ENCODE measurements at regions not wholly inside any gene's neighbourhood (a gene's known extent, or its start where the extent isn't known, plus 50 kb on each side); places are given as distances from the start of the nearest gene placed in this dataset.
"Not testable (repeated sequence)": the region's sequence is repeated elsewhere in the genome, so short reads cannot be mapped to it uniquely, and the experiment has no call there.

DNA sequence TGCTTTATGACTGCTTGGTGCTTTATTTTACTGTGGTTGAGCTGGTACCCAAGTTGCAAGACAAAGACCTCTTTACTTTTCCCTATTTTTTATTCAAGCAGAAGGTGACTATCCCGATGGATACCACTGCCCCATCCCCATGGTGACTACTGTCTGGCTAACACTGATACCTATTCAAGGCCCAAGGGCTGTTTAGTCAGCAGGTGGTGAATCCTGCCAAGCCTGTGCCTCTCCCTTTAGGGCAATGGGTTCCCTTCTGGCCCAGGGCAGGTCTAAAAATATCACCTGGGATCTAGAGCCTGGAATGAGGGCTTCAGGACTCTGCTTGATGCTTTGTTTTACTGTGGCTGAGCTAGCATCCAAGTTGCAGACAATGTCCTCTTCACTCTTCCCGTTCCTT lies 510.0 kb upstream of the GRAMD2B start:
- no peak for TF ChIP-seq CTCF (IDR thresholded peaks at IDR 0.05; ENCODE audit: unreplicated experiment)
- peaks cover 32% of the 10 kb centered on the region for H3K9me3 Mint-ChIP-seq (ENCODE audit: low read depth)
- H3K27me3 Mint-ChIP-seq: no peaks in the 10 kb centered on the region
- H3K4me3 Mint-ChIP-seq (ENCODE audit: low read depth): no peak overlapping the region
- H3K27ac Mint-ChIP-seq: no peak overlapping the region
- no peaks in the 10 kb centered on the region for H3K4me1 Mint-ChIP-seq (ENCODE audit: low read depth)
- DNase-seq (ENCODE audit: low spot score, unreplicated experiment): no peak
- H3K36me3 Mint-ChIP-seq (ENCODE audit: insufficient read depth): peaks cover 3% of the 10 kb centered on the region

DNA sequence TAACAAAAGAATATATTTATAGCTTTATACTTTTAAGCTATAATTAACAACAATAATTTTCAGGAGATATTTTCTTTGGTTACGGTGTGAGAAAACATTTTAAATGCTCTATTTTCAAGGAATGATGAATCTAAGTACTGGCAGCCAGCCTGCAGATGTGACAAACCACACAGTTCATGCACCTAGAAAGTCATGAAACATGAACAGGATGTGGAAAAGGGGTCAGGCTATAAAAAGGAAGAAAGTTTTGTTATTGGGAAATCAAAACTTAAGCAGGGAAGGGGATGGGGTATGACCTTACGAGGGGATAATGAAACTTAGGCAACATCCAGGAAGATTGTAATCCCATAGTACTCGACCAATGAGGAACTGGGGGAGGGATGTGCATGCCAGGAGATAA lies 508.7 kb upstream of the GRAMD2B start:
- H3K9me3 Mint-ChIP-seq (ENCODE audit: low read depth): peaks cover 25% of the 10 kb centered on the region
- no peaks in the 10 kb centered on the region for H3K27me3 Mint-ChIP-seq
- DNase-seq (ENCODE audit: low spot score, unreplicated experiment): no peak
- no peak overlapping the region for H3K4me3 Mint-ChIP-seq (ENCODE audit: low read depth)
- H3K36me3 Mint-ChIP-seq (ENCODE audit: insufficient read depth): peaks cover 3% of the 10 kb centered on the region
- no peak for TF ChIP-seq CTCF (IDR thresholded peaks at IDR 0.05; ENCODE audit: unreplicated experiment)
- H3K4me1 Mint-ChIP-seq (ENCODE audit: low read depth): no peaks in the 10 kb centered on the region
- no peak overlapping the region for H3K27ac Mint-ChIP-seq

GRCh38 chr5:125923958-125924357 lies 499.3 kb upstream of the GRAMD2B start:
- DNase-seq (ENCODE audit: low spot score, unreplicated experiment); H3K27ac Mint-ChIP-seq; H3K36me3 Mint-ChIP-seq (ENCODE audit: insufficient read depth); H3K27me3 Mint-ChIP-seq; H3K4me3 Mint-ChIP-seq (ENCODE audit: low read depth); H3K4me1 Mint-ChIP-seq (ENCODE audit: low read depth): not testable (repeated sequence)
- peaks cover 13% of the 10 kb centered on the region for H3K9me3 Mint-ChIP-seq (ENCODE audit: low read depth)

DNA sequence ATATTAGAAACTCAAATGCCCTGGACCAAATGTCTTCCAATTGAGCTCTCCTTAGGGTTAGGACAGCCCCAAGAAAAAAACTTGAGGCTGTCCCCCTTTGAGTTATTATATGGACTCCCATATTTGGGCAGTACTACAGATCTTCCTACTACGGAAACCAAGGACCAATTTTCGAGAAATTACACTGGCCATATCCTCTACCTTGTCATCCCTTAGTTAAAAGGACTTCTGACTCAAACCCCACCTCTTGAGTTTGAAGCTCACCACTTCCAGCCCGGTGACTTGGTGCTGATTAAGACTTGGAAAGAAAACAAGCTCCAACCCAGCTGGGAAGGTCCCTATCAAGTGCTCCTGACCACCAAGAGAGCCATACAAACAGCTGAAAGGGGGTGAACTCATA lies 497.0 kb upstream of the GRAMD2B start:
- no peak overlapping the region for H3K4me3 Mint-ChIP-seq (ENCODE audit: low read depth)
- H3K9me3 Mint-ChIP-seq (ENCODE audit: low read depth): peaks cover 15% of the 10 kb centered on the region
- no peak for DNase-seq (ENCODE audit: low spot score, unreplicated experiment)
- H3K36me3 Mint-ChIP-seq (ENCODE audit: insufficient read depth): no peaks in the 10 kb centered on the region
- no peaks in the 10 kb centered on the region for H3K27me3 Mint-ChIP-seq
- no peak overlapping the region for H3K27ac Mint-ChIP-seq
- H3K4me1 Mint-ChIP-seq (ENCODE audit: low read depth): no peaks in the 10 kb centered on the region
- TF ChIP-seq CTCF (IDR thresholded peaks at IDR 0.05; ENCODE audit: unreplicated experiment): no peak

- H3K4me3 Mint-ChIP-seq (ENCODE audit: low read depth): no peak overlapping the region
- peaks cover 21% of the 10 kb centered on the region for H3K9me3 Mint-ChIP-seq (ENCODE audit: low read depth)
- no peaks in the 10 kb centered on the region for H3K36me3 Mint-ChIP-seq (ENCODE audit: insufficient read depth)
- no peaks in the 10 kb centered on the region for H3K4me1 Mint-ChIP-seq (ENCODE audit: low read depth)
- DNase-seq (ENCODE audit: low spot score, unreplicated experiment): no peak
- H3K27ac Mint-ChIP-seq: no peak overlapping the region
- TF ChIP-seq CTCF (IDR thresholded peaks at IDR 0.05; ENCODE audit: unreplicated experiment): no peak
- H3K27me3 Mint-ChIP-seq: no peaks in the 10 kb centered on the region
Measured at GRCh38 chr5:125928663-125929062, 494.5 kb upstream of the GRAMD2B start.

DNA sequence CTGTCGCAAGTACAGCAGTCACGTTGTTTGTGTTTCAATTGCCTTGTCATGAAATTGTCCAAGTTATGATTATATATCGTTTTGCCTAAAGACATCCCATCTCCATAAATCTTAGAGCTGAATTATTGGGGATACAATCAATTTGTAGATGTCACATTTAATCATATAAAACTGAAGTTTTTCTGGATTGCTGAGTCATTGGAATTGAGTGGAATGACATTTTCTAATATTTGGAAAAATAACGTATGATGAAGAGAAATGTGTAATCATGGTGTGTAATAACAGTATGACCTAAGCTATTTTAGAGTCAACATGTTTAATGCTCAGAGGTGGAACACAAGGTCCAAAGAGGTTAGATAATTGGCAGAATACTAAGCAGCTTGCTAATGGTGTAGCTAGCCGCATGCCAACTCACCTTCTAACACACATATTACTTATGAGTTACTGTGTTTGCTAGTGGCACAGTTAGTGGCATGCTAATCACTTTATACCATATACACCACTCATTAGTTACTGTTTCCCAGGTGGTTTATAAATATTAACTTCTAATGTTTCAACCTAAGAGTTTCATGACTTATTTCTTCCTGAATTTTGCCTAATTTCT lies 473.1 kb upstream of the GRAMD2B start:
- DNase-seq (ENCODE audit: low spot score, unreplicated experiment): no peak
- no peak for TF ChIP-seq CTCF (IDR thresholded peaks at IDR 0.05; ENCODE audit: unreplicated experiment)
- no peak overlapping the region for H3K27ac Mint-ChIP-seq
- H3K27me3 Mint-ChIP-seq: no peaks in the 10 kb centered on the region
- H3K4me3 Mint-ChIP-seq (ENCODE audit: low read depth): no peak overlapping the region
- no peaks in the 10 kb centered on the region for H3K4me1 Mint-ChIP-seq (ENCODE audit: low read depth)
- H3K9me3 Mint-ChIP-seq (ENCODE audit: low read depth): peaks cover 13% of the 10 kb centered on the region
- no peaks in the 10 kb centered on the region for H3K36me3 Mint-ChIP-seq (ENCODE audit: insufficient read depth)
